Karpas-422 (cell line): ENCODE measurements at regions not wholly inside any gene's neighbourhood (a gene's known extent, or its start where the extent isn't known, plus 50 kb on each side); places are given as distances from the start of the nearest gene placed in this dataset.

Source experiments
- DNase-seq: peaks from one replicate; pipeline ENCODE4 v3.0.0-alpha.2; 2015
- H2AFZ ChIP-seq: fragments of 200-600 bp; sonication (generic); 2 replicates; pipeline ENCODE4 v1.6.1; 2014; ENCODE audit warnings: antibody characterized with exemption, low read length, mixed read lengths
- H3K27ac ChIP-seq: fragments of 200-600 bp; sonication (generic); 2 replicates; pipeline ENCODE4 v1.5.1; 2014; ENCODE audit warnings: mild to moderate bottlenecking, low read length, moderate library complexity
- H3K27me3 ChIP-seq: fragments of 200-600 bp; sonication (generic); 2 replicates; pipeline ENCODE4 v1.6.1; 2014; ENCODE audit warnings: low read length, mixed read lengths
- H3K36me3 ChIP-seq: fragments of 200-600 bp; sonication (generic); 2 replicates; pipeline ENCODE4 v1.6.1; 2014; ENCODE audit warnings: low read length, mixed read lengths; ENCODE audit not compliant: insufficient read depth
- H3K4me1 ChIP-seq: fragments of 200-600 bp; sonication (generic); 2 replicates; pipeline ENCODE4 v1.6.1; 2014; ENCODE audit warnings: mild to moderate bottlenecking, low read length, mixed read lengths
- H3K4me2 ChIP-seq: fragments of 200-600 bp; sonication (generic); 2 replicates; pipeline ENCODE4 v1.6.1; 2014; ENCODE audit warnings: low read length, low read depth, mild to moderate bottlenecking; ENCODE audit not compliant: poor library complexity, severe bottlenecking
- H3K4me3 ChIP-seq: fragments of 200-600 bp; sonication (generic); 2 replicates; pipeline ENCODE4 v1.5.1; 2014; ENCODE audit warnings: mild to moderate bottlenecking, antibody characterized with exemption, low read length, mixed read lengths
- H3K79me2 ChIP-seq: fragments of 200-600 bp; sonication (generic); 2 replicates; pipeline ENCODE4 v1.6.1; 2014; ENCODE audit warnings: mild to moderate bottlenecking, low read length, mixed read lengths
- H3K9ac ChIP-seq: fragments of 200-600 bp; sonication (generic); 2 replicates; pipeline ENCODE4 v1.6.0; 2014; ENCODE audit warnings: low read length
- H3K9me2 ChIP-seq: fragments of 200-600 bp; sonication (generic), shearing (Covaris generic); replicated peaks from 2 replicates; pipeline ENCODE4 v1.6.0; 2014; ENCODE audit warnings: mild to moderate bottlenecking, low read length, moderate library complexity; ENCODE audit not compliant: insufficient read depth
- H3K9me3 ChIP-seq: fragments of 300-700, 200-600 bp; sonication (generic); 2 replicates; pipeline ENCODE4 v1.6.1; 2014; ENCODE audit warnings: low read length, mixed read lengths
- H4K20me1 ChIP-seq: fragments of 200-600 bp; sonication (generic); 2 replicates; pipeline ENCODE4 v1.6.1; 2014; ENCODE audit warnings: mild to moderate bottlenecking, antibody characterized with exemption, low read length, low read depth; ENCODE audit not compliant: insufficient read depth

- Histone ChIP-seq H3K27me3 (no peaks in the 10 kb centered on the region), H3K4me3 (no peak overlapping the region), H3K79me2 (no peaks in the 10 kb centered on the region), H3K4me2 (no peak overlapping the region), H4K20me1 (no peaks in the 10 kb centered on the region), H3K4me1 (no peaks in the 10 kb centered on the region), H3K36me3 (no peaks in the 10 kb centered on the region), H3K27ac (no peak overlapping the region), H3K9me3 (peaks cover 23% of the 10 kb centered on the region), H3K9ac (no peak overlapping the region), H3K9me2 (no peaks in the 10 kb centered on the region), H2AFZ (no peak overlapping the region)
- no peak for DNase-seq
Measured at GRCh38 chr13:107900775-107901174, 314.6 kb downstream of the LIG4 start.

- Histone ChIP-seq H3K9me2 (no peaks in the 10 kb centered on the region), H3K27ac (no peak overlapping the region), H3K9ac (no peak overlapping the region), H3K27me3 (no peaks in the 10 kb centered on the region), H3K4me1 (no peaks in the 10 kb centered on the region), H3K4me3 (no peak overlapping the region), H2AFZ (no peak overlapping the region), H3K9me3 (peaks cover 24% of the 10 kb centered on the region), H4K20me1 (no peaks in the 10 kb centered on the region), H3K36me3 (no peaks in the 10 kb centered on the region), H3K4me2 (no peak overlapping the region), H3K79me2 (no peaks in the 10 kb centered on the region)
- no peak for DNase-seq
Measured at GRCh38 chr13:107886118-107886517, 329.2 kb downstream of the LIG4 start.

- peaks cover 14% of the 10 kb centered on the region; the same call in 1 of the 2 replicates for H3K9me3 ChIP-seq
- no peak overlapping the region for H3K9ac ChIP-seq
Measured at GRCh38 chr13:107884564-107884963, 330.8 kb downstream of the LIG4 start.

GRCh38 chr13:107883561-107884175 is 331.7 kb downstream of the LIG4 start:
- Histone ChIP-seq H3K79me2 (no peaks in the 10 kb centered on the region), H3K9me2 (no peaks in the 10 kb centered on the region), H3K9ac (no peak overlapping the region), H3K4me2 (no peak overlapping the region), H2AFZ (no peak overlapping the region), H3K9me3 (peaks cover 16% of the 10 kb centered on the region), H3K36me3 (no peaks in the 10 kb centered on the region), H3K4me3 (no peak overlapping the region), H3K27ac (no peak overlapping the region), H4K20me1 (no peaks in the 10 kb centered on the region), H3K27me3 (no peaks in the 10 kb centered on the region), H3K4me1 (no peaks in the 10 kb centered on the region)
- DNase-seq, result no peak

More at GRCh38 chr13:107884564-107884963, 330.8 kb downstream of the LIG4 start:
- Histone ChIP-seq H3K36me3 (no peaks in the 10 kb centered on the region), H3K4me2 (no peak overlapping the region), H2AFZ (no peak overlapping the region), H4K20me1 (no peaks in the 10 kb centered on the region), H3K4me3 (no peak overlapping the region), H3K4me1 (no peaks in the 10 kb centered on the region), H3K79me2 (no peaks in the 10 kb centered on the region), H3K9me2 (no peaks in the 10 kb centered on the region), H3K27ac (no peak overlapping the region), H3K27me3 (no peaks in the 10 kb centered on the region)
- no peak for DNase-seq

GRCh38 chr13:107882708-107883560 is 332.4 kb downstream of the LIG4 start:
- Histone ChIP-seq H3K4me2 (no peak overlapping the region), H2AFZ (no peak overlapping the region), H3K27me3 (no peaks in the 10 kb centered on the region)

GRCh38 chr13:107881362-107881761 is 334.0 kb downstream of the LIG4 start:
- Histone ChIP-seq H3K27me3 (no peaks in the 10 kb centered on the region), H3K9ac (no peak overlapping the region), H3K36me3 (no peaks in the 10 kb centered on the region), H3K9me3 (peaks cover 17% of the 10 kb centered on the region), H3K4me2 (no peak overlapping the region), H4K20me1 (no peaks in the 10 kb centered on the region), H3K79me2 (no peaks in the 10 kb centered on the region), H3K4me1 (no peaks in the 10 kb centered on the region), H3K27ac (no peak overlapping the region), H2AFZ (no peak overlapping the region), H3K9me2 (no peaks in the 10 kb centered on the region), H3K4me3 (no peak overlapping the region)
- no peak for DNase-seq

More at GRCh38 chr13:107882708-107883560, 332.4 kb downstream of the LIG4 start:
- Histone ChIP-seq H4K20me1 (no peaks in the 10 kb centered on the region), H3K9me2 (no peaks in the 10 kb centered on the region), H3K9me3 (peaks cover 12% of the 10 kb centered on the region), H3K9ac (no peak overlapping the region), H3K79me2 (no peaks in the 10 kb centered on the region), H3K4me3 (no peak overlapping the region), H3K4me1 (no peaks in the 10 kb centered on the region), H3K36me3 (no peaks in the 10 kb centered on the region), H3K27ac (no peak overlapping the region)
- no peak for DNase-seq

GRCh38 chr13:107874456-107874855 is 340.9 kb downstream of the LIG4 start:
- Histone ChIP-seq H3K36me3 (no peaks in the 10 kb centered on the region), H3K27me3 (no peaks in the 10 kb centered on the region), H3K9ac (no peak overlapping the region), H3K4me3 (no peak overlapping the region), H3K27ac (no peak overlapping the region), H3K9me2 (no peaks in the 10 kb centered on the region), H3K9me3 (peaks cover 23% of the 10 kb centered on the region), H3K4me1 (no peaks in the 10 kb centered on the region), H3K4me2 (no peak overlapping the region), H2AFZ (no peak overlapping the region), H3K79me2 (no peaks in the 10 kb centered on the region), H4K20me1 (no peaks in the 10 kb centered on the region)
- no peak for DNase-seq

GRCh38 chr13:107873926-107874325 is 341.4 kb downstream of the LIG4 start:
- Histone ChIP-seq H3K9me2 (no peaks in the 10 kb centered on the region), H3K4me2 (no peak overlapping the region), H3K27ac (no peak overlapping the region), H3K79me2 (no peaks in the 10 kb centered on the region), H3K9ac (no peak overlapping the region), H3K27me3 (no peaks in the 10 kb centered on the region), H4K20me1 (no peaks in the 10 kb centered on the region), H3K4me3 (no peak overlapping the region), H3K9me3 (peaks cover 20% of the 10 kb centered on the region), H2AFZ (no peak overlapping the region), H3K4me1 (no peaks in the 10 kb centered on the region), H3K36me3 (no peaks in the 10 kb centered on the region)
- no peak for DNase-seq
